Kidney capillary endothelial cell (primary cell): ENCODE measurements at regions not wholly inside any gene's neighbourhood (a gene's known extent, or its start where the extent isn't known, plus 50 kb on each side); places are given as distances from the start of the nearest gene placed in this dataset.
"Not testable (repeated sequence)": the region's sequence is repeated elsewhere in the genome, so short reads cannot be mapped to it uniquely, and the experiment has no call there.

ENCODE experiments used
- DNase-seq: peaks from one replicate; pipeline ENCODE4 v3.0.0-alpha.2; 2018; ENCODE audit warnings: low spot score

GRCh38 chr3:16769525-16769924 is 115.2 kb upstream of the PLCL2 start:
- no peak for DNase-seq

- DNase-seq = no peak
Measured at GRCh38 chr3:16770021-16770420, 114.7 kb upstream of the PLCL2 start.

- DNase-seq = no peak
Measured at GRCh38 chr3:16770792-16771191, 114.0 kb upstream of the PLCL2 start.

- not testable (repeated sequence) for DNase-seq
Measured at GRCh38 chr3:16773594-16773993, 111.2 kb upstream of the PLCL2 start.

GRCh38 chr3:16774536-16774935 is 110.2 kb upstream of the PLCL2 start:
- not testable (repeated sequence) for DNase-seq

GRCh38 chr3:16784973-16785372 is 99.8 kb upstream of the PLCL2 start:
- no peak for DNase-seq

- DNase-seq = no peak
Measured at GRCh38 chr3:16785465-16785864, 99.3 kb upstream of the PLCL2 start.

- no peak for DNase-seq
Measured at GRCh38 chr3:16788440-16789056, 96.2 kb upstream of the PLCL2 start.

- DNase-seq = no peak
Measured at GRCh38 chr3:16789344-16790120, 95.2 kb upstream of the PLCL2 start.

GRCh38 chr3:16790432-16791400 is 94.0 kb upstream of the PLCL2 start:
- DNase-seq = no peak

- no peak for DNase-seq
Measured at GRCh38 chr3:16793321-16793720, 91.4 kb upstream of the PLCL2 start.

- no peak for DNase-seq
Measured at GRCh38 chr3:16794257-16794656, 90.5 kb upstream of the PLCL2 start.

GRCh38 chr3:16795581-16795980 is 89.2 kb upstream of the PLCL2 start:
- no peak for DNase-seq

GRCh38 chr3:16797831-16798230 is 86.9 kb upstream of the PLCL2 start:
- DNase-seq = no peak

GRCh38 chr3:16798738-16799137 is 86.0 kb upstream of the PLCL2 start:
- DNase-seq = no peak

GRCh38 chr3:16800361-16800760 is 84.4 kb upstream of the PLCL2 start:
- DNase-seq = no peak

- peak; percentile 12 for DNase-seq
Measured at GRCh38 chr3:16801223-16801622, 83.5 kb upstream of the PLCL2 start.

GRCh38 chr3:16801698-16802097 is 83.1 kb upstream of the PLCL2 start:
- DNase-seq = no peak

GRCh38 chr3:16802389-16802788 is 82.4 kb upstream of the PLCL2 start:
- no peak for DNase-seq

- no peak for DNase-seq
Measured at GRCh38 chr3:16803019-16803418, 81.7 kb upstream of the PLCL2 start.

- DNase-seq = no peak
Measured at GRCh38 chr3:16807391-16807790, 77.4 kb upstream of the PLCL2 start.

- DNase-seq = no peak
Measured at GRCh38 chr3:16808393-16809107, 76.2 kb upstream of the PLCL2 start.
